ENCODE measurements at regions not wholly inside any gene's neighbourhood (a gene's known extent, or its start where the extent isn't known, plus 50 kb on each side); places are given as distances from the start of the nearest gene placed in this dataset.

- no peaks in the 10 kb centered on the region for H3K9me2 ChIP-seq (ENCODE audit: insufficient read depth, low read length)
- H3K27me3 ChIP-seq (ENCODE audit: insufficient read depth, low read depth, low read length): no peaks in the 10 kb centered on the region
- no peaks in the 10 kb centered on the region for H3K36me3 ChIP-seq (ENCODE audit: insufficient read depth, low read length)
- no peaks in the 10 kb centered on the region for H3K79me2 ChIP-seq (replicated peaks; ENCODE audit: insufficient read depth, low read length)
- TF ChIP-seq EZH2 (IDR thresholded peaks at IDR 0.05; ENCODE audit: borderline replicate concordance, insufficient read depth, low read length, poor library complexity, severe bottlenecking): no peak
- H2AFZ ChIP-seq (ENCODE audit: low read depth, low read length): no peak overlapping the region
- no peaks in the 10 kb centered on the region for H4K20me1 ChIP-seq (ENCODE audit: insufficient read depth)
- no peak overlapping the region for H3K4me2 ChIP-seq (ENCODE audit: low read length)
- no peaks in the 10 kb centered on the region for H3K9me3 ChIP-seq (ENCODE audit: low read length)
- no peak overlapping the region for H3K9ac ChIP-seq (ENCODE audit: low read length)
- no peaks in the 10 kb centered on the region for H3F3A ChIP-seq (ENCODE audit: insufficient read depth, low read length, poor library complexity, severe bottlenecking)
- H3K27ac ChIP-seq (ENCODE audit: low read length): no peak overlapping the region
- no peak overlapping the region for H3K4me3 ChIP-seq (ENCODE audit: low read length)
Observed at GRCh38 chr21:41110664-41111063, 57.3 kb upstream of the BACE2 start.

- H3K9me3 ChIP-seq (ENCODE audit: low read length): no peaks in the 10 kb centered on the region
- TF ChIP-seq EP300 (conservative IDR thresholded peaks at IDR 0.05; ENCODE audit: poor library complexity, severe bottlenecking) (no peak), CTCF (IDR thresholded peaks at IDR 0.05; ENCODE audit: poor library complexity, severe bottlenecking) (no peak), POLR2AphosphoS5 (IDR thresholded peaks at IDR 0.05) (no peak), REST (IDR thresholded peaks at IDR 0.05; ENCODE audit: borderline replicate concordance) (no peak), TAF1 (IDR thresholded peaks at IDR 0.05; ENCODE audit: low read depth) (no peak)
- no peaks in the 10 kb centered on the region for H3K9me2 ChIP-seq (ENCODE audit: insufficient read depth, low read length)
- no peak overlapping the region for H3K27ac ChIP-seq (ENCODE audit: low read length)
- H3K79me2 ChIP-seq (replicated peaks; ENCODE audit: insufficient read depth, low read length): no peaks in the 10 kb centered on the region
- no peak overlapping the region for H2AFZ ChIP-seq (ENCODE audit: low read depth, low read length)
- no peaks in the 10 kb centered on the region for H3K36me3 ChIP-seq (ENCODE audit: insufficient read depth, low read length)
- no peaks in the 10 kb centered on the region for H3F3A ChIP-seq (ENCODE audit: insufficient read depth, low read length, poor library complexity, severe bottlenecking)
- no peak overlapping the region for H3K4me3 ChIP-seq (ENCODE audit: low read length)
- no peak overlapping the region for H3K9ac ChIP-seq (ENCODE audit: low read length)
- H3K4me2 ChIP-seq (ENCODE audit: low read length): no peak overlapping the region
- H4K20me1 ChIP-seq (ENCODE audit: insufficient read depth): no peaks in the 10 kb centered on the region
- no peaks in the 10 kb centered on the region for H3K27me3 ChIP-seq (ENCODE audit: insufficient read depth, low read depth, low read length)
Observed at GRCh38 chr21:41111681-41112080, 56.3 kb upstream of the BACE2 start.

- no peaks in the 10 kb centered on the region for H3K27me3 ChIP-seq (ENCODE audit: insufficient read depth, low read depth, low read length)
- H3K9me3 ChIP-seq (ENCODE audit: low read length): no peaks in the 10 kb centered on the region
- H4K20me1 ChIP-seq (ENCODE audit: insufficient read depth): no peaks in the 10 kb centered on the region
- H3K4me3 ChIP-seq (ENCODE audit: low read length): no peak overlapping the region
- H2AFZ ChIP-seq (ENCODE audit: low read depth, low read length): no peak overlapping the region
- no peaks in the 10 kb centered on the region for H3K36me3 ChIP-seq (ENCODE audit: insufficient read depth, low read length)
- H3K4me2 ChIP-seq (ENCODE audit: low read length): no peak overlapping the region
- no peaks in the 10 kb centered on the region for H3K79me2 ChIP-seq (replicated peaks; ENCODE audit: insufficient read depth, low read length)
- H3K9ac ChIP-seq (ENCODE audit: low read length): no peak overlapping the region
- TF ChIP-seq TAF1 (IDR thresholded peaks at IDR 0.05; ENCODE audit: low read depth): no peak
- no peaks in the 10 kb centered on the region for H3K9me2 ChIP-seq (ENCODE audit: insufficient read depth, low read length)
- no peak overlapping the region for H3K27ac ChIP-seq (ENCODE audit: low read length)
- no peaks in the 10 kb centered on the region for H3F3A ChIP-seq (ENCODE audit: insufficient read depth, low read length, poor library complexity, severe bottlenecking)
Observed at GRCh38 chr21:41112740-41113692, 54.9 kb upstream of the BACE2 start.
